ENCODE measurements at regions not wholly inside any gene's neighbourhood (a gene's known extent, or its start where the extent isn't known, plus 50 kb on each side); places are given as distances from the start of the nearest gene placed in this dataset.

DNA sequence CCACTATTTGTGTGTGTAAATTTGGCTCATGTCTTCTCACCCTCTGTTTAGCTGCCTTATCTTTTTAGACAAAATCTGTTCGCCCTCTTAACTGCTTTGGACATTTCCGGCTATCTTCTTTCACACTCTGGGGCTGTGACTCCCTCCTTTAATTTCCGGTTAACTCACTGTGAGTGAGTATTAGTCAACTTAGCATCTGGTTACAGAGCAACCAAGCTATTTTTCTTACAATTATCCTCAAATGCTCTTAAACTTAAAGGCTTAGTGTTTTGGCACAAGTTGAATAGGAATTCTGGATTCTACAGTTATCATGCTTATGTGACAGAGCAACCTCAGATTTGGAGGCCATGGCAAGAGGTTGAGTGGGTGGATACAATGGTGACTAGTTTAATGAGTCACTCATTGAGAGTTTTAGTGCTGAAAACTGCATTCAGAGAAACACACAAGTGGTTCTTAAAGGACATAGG is 177.6 kb upstream of the SEMA3A start:
- DNase-seq: no peak

DNA sequence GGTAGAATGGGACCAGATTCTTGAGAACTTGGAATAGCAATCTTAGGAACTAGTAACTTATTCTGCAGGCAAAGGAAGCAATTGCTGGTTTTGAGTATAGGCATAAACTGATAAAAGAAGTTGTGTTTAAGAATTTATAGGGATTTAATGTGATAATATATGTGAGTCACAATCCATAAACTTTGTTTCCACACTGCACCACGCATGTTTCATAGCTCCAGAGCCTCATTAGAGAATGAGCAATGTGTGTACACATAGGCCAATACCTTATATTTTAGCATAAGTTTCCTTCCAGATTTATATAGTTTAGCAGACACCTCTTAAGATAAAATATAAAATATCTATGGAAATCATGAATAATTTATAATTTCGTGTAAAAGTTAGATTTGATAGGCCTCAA is 175.5 kb upstream of the SEMA3A start:
- no peak for DNase-seq

DNA sequence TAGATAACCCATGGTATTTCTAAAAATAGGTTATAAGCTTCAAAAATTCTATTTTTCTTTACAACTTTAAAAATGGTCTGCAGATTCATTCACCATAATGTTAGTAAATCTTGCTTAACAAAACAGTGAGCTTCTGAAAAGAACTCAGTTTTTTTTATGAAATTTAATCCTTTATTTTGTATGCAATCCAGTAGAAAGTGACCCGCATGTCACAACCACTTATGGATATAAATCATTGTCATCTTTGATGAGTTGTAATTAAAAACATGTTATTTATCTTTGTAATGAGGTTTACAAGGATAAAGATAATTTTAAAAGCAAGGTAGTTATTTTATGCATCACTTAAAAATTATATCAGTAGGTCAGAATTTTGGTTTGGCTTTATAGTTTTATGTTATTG is 173.5 kb upstream of the SEMA3A start:
- DNase-seq: no peak

DNA sequence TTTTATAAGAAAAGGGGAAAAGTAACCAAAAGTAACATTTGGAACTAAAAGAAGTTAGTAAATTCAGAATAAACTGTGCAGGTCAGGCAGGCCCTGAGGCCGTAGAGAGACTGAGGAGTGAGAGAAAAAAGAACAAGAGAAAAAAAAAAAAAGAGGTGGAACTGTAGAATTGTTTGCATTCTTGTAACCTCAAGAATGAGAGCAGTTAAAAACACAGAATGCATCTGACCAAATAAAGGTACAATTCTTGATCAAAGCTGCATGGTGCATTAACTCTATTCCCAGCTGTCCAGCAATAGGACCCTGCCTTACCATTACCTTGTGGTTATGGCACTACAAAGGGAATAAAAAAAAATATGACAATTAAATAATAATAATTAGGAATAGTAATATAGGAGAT is 170.1 kb upstream of the SEMA3A start:
- DNase-seq: no peak

DNA sequence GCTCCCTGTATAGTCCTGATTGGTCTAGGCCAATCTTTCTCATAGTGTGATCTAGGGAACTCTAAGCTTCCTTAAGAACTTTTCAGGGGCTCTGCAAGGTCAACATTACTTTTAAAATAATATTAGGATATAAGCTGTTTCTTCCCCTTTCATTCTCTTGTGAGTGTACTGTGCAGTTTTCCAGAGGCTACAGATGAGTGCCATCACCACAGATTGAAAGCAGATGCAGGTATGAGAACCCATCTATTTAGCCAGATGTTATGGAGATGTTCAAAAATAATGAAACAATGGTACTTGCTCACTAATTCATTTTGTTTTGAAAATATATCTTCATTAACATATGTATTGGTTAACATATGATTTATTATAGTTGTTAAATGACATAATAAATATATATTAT is 169.2 kb upstream of the SEMA3A start:
- no peak for DNase-seq

DNA sequence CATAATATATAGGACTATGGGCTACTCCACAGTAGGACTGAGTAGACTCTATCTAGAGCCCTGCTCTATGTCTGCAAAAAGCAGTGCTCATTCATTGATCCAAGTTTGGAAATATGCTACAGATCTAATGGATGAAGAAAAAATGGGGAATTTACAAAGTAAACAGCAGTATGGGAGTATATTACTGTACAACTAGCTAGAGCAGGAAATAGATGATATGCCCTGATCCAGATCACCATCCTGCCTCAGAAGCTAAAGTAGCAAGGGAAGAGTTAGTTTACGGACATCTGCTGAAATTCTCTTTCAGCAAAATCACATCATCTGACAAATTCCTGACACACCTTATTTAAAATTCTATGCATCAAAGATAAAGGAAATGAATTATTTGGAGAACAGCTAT is 168.2 kb upstream of the SEMA3A start:
- no peak for DNase-seq

DNA sequence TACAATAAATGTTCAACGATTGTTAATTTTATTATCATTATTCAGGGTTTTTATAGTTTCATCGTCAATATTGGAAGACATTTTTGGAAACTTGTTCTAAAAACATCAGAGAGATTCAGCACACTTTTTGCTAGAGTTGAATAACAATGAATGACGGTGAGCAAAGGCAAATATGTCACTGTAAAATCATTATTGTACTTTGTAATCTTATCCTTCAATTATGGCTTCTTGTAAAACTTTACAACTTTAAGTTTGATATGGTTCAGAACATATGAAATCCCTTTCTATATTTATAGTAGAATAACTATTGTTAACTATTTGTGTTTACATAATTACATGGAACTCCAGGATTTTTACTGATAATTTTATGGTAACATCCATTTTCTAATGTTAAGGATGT is 167.8 kb upstream of the SEMA3A start:
- DNase-seq: no peak

DNA sequence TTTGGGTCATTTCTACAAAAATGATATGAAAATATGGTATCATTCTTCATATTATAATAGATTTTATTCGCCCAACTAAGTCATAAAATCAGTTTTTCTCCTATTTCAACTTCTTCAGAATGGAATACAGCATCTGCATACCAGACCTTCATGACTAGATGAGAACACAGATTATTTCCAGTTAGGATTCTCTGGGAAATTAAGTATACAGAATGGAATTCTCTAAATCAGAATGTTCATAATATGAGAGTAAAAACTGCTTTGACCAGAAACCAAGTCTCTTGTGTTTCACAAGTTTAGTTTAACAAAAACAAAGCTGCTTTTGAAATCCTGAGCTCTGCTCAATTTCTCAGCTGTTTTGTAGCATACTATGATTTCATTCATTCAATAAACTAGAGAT is 160.3 kb upstream of the SEMA3A start:
- no peak for DNase-seq

DNA sequence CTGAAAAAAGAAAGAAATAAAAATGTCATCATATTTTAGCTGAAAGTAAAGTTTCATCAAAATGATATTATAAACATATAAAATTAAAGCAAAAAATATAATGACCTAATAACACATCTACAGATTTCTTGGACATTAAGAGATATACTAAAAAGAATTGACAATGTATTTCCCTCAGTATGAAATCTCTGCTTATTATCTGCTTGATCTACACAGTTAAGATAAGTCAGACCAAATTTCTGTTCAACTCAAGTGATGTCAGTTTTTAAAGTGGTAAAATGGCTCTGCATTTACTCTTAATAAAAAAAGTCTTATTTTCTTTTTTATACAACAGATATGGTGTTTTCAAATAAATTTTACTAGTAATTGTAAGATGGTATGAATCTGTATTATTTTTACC is 159.4 kb upstream of the SEMA3A start:
- no peak for DNase-seq

DNA sequence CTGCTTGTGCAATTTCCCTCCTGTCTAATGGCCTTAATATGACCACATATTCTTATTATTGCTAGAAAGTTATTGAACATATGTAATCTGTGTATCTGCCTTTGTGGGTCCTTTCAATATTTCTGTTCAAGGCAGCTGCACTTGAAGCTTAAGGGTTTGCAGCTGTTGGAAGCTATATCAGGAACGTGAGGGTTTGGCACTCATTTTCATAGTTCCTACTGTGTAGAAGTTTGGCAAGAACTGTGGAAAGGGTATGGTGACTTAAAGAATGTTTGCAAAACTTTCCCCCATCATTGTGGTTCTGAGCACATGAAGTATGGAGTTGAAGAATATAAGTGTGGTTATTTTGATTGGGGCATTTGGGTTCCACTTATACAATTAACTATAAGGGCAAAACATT is 144.7 kb upstream of the SEMA3A start:
- no peak for DNase-seq

DNA sequence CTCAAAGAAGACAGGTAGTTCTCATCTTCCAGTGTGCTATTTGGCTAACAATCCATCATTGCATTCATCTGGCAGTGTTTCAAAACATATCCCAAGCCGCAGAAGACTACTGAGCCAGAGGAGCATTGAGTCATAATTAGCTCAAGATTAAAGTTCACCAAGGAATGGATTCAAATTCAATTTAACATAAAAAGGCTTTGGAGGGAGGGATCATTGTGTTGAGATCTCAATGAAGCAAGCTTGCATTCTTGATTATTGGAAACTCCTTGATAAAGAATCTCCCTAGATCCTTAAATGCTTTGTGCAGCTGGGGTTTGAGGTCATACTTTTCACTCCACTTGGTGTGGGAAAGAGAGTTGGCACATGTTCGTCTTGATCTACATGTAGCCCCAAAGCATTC is 142.8 kb upstream of the SEMA3A start:
- DNase-seq: no peak

DNA sequence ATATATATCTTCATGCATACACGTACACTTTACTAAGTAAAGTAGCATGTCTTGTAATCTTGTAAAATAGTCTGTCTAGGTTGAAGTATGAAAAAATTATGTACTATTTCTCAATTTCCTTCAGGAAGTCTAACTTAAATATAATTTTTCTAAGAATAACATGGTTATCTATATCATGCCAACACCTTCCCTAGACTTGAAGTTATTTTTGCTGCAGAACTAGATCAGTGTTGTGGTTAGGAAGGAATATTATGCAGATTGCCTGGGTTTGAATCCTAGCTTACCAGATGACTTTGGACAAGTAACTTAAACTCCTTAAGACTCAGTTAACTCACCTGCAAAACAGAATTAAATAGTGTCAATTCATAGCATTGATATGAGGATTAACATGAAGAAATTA is 142.2 kb upstream of the SEMA3A start:
- DNase-seq: no peak

DNA sequence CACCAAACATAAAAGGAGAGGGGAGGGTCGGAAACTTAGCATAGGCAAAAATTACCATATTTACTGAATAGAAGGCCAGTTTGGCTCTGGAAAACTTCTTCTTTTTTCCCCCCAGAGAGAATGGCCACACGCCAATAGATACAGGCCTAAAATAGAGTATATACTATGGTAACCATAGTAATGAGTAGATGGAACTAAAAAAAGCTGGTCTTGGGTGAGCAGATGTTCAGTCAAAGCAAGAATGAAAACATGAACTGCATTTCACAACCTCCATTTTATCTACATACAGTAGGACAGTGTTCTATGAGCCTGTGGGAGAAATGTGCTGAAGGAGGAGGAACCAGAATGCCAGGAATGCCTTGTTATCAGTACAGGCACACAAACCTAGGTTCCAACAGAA is 141.7 kb upstream of the SEMA3A start:
- DNase-seq: no peak

DNA sequence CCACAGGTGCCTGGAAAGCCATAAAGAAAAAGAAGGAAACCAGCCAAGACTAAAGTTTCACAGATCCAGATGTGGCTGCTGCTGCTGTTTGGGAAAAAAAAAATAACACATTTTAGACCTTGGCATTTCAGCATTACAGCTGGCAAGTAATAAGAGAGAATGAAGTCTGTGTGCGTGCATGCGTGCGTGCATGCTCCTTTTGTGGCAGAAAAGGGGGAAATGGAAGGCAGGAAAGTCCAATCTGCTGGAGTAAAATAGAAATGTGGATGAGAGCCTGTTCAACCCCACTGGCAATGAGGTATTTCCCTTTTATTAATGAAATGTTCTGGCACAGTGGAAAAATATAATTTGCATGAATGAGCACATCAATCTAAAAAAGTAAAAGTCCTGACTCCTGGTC is 137.0 kb upstream of the SEMA3A start:
- DNase-seq: no peak

DNA sequence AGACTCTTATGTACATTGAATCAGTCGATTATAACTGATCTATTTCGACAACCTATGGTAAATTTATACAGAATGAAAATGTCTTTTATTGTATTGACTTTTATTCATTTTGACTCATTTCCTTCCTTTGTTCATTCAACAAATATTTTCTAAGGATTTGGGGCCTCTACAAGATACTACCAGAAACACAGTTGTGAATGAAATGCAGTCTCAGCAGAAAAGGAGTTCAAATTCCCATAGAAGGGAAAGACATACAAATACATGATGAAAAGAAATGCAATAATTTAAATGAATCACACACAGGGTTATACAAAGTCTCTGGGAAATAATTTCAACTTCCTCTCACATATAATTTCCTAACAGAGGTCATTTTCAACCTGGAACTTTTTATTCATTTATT is 134.0 kb upstream of the SEMA3A start:
- no peak for DNase-seq

DNA sequence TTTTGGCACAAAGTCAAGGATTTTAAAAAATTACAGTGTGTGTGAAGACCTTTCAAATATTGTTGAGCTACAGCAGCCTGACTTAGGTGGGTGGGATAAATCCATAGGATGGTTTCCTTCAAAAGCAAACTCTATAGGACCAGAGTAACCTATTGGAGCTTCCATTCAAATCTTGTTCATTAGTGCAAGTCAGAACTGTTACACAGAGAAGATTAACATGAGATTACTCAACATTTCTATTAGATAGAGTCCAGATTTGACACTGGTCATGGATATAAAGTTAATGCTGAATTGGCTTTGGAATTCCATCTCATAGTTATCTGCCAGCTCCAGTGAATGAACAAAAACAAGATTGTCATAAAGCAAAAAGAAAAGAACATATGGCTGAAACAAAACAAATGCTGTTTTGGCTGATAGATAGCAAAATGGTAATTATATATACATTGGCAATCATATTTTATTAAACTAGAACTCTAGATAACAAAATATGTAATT is 129.6 kb upstream of the SEMA3A start:
- no peak for DNase-seq

DNA sequence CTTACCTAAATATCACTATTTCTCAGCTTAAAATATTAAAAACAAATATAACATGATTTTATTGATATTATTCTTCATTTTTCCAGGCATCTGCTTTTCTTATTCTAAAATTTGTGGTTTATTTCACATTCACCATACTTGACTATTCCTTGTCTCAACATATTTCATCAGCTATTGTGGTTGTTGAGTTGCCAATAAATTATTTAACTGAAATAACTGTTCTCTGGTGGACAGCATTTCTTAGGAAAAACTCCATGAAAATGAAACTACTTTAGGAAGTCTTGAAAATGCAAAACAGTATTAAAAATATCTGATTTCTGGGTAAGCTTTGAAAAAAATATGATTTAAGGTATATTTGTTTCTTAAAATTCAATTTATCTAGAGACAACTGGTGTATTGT is 122.9 kb upstream of the SEMA3A start:
- no peak for DNase-seq

DNA sequence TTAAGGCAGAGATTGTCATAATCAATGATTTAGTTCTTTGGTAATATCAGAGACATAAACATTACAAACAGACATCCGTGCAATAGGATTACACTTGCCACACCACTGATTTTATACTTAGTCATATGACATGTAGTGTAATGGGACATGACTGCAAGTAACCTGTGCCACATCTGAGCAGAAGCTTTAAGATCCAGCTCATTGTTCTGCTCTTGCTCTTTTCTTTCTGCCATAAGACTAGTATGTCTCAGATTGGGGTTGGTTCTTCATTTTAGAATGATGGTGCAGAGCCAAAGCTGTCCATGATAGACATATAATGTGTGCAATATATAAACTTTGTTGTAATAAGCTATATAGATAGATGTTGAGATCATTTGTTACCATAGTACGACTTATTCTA is 119.7 kb upstream of the SEMA3A start:
- no peak for DNase-seq

DNA sequence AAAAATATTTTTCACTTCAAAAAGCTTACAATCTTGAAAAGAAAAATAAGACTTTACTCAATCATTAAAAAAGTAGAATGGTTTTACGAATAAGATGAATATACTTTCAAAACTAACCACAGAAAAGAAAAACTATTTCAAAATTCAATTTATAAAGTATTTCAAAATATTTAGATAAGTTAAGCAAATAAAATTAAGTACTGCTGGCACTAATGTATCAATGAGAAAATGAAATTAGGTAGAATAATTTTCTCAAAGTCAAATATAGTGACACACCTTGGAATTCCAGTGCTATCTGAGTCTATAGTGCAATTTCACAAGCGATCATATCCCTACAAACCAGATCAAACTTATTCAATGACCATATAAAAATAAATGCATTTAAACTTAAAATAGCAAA is 109.8 kb upstream of the SEMA3A start:
- DNase-seq: no peak

DNA sequence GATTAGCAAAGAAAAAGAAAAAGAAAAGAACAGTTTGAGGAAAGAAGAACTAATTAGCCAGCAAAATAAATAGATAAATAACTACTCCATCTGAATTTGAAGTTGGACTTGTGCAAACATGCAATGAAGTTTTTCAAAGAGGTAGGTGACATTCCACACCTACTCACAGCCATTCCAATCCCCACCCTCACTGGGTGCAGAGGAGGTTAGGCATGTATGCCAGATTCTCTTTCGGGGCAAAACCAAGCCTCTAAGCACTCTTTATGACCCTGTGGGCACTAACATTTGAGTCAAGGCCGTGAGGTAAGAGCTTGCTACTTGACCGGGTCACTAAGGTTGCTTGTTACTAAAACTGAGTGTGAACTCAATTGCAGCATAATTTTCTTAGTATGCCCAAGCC is 108.4 kb upstream of the SEMA3A start:
- no peak for DNase-seq

DNA sequence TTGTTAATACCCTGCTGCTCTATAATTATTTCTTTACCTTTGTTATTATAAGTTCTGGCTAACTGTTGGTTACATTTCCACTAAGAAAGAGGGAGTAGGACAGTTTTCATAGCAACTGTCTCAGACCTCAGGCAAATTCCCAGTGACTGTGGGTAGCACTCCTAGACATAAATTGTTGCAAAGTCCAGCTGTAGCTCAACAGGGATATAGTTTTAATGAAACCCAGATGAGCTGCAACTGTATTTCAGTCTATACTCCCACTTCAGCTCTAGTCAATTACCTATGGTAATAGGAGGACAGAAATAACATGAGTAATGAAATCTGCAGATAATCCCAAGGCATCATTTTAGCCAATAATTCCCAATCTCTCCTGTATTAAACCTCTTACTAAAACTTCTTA is 103.0 kb upstream of the SEMA3A start:
- no peak for DNase-seq

DNA sequence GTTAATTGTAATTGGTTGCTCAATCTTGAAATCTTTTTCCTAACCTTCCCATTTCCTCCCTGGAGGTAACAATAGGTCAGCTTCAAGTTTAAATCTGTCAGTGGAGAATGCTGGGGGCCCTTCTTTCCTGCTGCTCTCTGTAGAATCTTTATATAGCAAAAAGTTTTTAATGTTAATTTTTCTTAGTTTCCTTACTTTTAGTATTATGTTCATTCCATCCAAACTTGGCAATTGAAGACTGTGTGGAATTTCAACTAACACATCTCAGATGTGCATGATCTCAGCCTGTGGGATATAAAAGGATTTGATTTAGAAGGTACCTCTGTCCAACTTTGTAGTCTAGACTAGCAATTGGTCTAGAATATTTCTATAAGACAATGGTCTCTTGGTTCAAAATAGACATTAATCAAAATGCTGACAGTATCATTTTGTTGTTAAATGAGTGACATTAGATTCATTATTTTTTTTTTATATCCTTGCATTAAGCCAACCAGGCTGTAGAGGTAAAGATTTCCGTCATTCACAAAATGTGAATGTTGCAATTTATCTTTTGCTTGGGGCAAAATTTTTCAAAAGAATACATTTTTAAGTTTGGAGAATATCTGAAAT is 100.4 kb upstream of the SEMA3A start:
- DNase-seq: no peak

DNA sequence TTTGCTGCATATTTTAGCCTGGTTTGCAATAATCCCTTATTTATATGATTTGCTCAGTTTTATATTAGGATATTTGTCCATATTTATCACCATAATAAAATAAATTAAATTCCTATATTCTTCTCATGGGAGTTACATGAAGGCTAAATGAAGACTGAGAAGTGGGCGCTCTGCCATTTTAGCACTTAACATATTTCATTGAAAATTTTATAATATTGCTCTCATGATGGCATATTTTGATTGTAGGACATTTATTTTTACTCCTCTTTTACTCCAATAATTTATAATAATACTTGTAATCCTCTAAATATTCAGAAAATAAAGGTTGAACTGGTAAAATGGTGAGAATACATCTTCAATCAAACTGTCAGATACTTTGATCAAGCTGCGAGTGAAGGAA is 99.8 kb upstream of the SEMA3A start:
- DNase-seq: no peak

DNA sequence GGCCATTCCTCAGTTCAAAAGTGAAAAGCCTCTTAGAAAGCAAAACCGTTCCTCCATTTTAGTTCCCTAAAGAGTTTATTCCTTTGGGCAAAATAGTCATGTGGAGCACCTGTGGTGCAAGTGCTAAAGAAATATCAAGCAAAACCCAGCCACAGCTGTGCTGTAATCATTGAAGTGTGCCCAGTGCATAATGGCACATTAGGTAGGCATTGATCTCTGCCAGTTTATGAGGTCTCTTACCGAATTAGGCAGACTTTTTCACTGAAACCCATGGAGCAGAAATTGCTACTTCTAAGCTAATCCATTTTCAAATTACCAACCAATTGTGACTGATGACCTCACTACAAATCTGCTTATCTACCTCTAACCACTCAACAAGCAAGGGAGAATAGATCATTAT is 97.2 kb upstream of the SEMA3A start:
- no peak for DNase-seq

DNA sequence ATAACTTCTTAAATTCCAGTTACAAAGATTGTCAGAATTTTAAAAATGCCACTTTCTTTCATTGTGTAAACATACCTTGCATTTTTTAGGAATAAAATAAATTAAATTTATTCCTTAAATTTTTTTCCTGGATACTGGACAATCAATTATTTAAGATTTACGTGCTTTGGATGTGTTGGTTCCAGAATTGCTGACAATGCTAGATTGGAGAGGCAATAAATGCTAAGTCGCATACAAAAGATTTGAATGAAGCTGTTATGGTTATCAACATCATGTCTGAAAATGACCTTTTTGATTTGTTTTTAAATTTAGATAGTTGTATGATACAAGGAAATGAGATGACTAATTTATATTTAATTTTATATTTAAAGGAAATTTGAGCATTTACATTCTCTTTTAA is 89.2 kb upstream of the SEMA3A start:
- DNase-seq: no peak

DNA sequence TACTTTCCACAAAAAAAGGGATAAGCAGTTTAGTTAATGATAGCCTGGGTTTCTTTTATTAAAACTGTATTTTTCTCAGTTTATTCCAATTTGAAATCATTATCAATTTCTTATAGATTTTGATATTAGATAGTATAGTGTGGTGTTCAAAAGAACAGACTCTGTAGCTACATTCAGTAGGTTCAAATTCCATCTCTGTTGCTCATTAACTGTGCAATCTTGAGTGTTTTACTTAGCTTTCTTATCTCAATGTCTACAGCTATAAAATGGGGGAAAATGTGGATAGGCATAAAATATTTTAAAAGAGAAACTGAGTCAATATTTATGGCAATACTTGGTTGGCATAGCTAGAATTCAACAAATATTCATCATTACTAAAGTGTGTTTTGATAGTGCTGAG is 86.9 kb upstream of the SEMA3A start:
- DNase-seq: no peak

All from SHP77 treated with DMSO at 0.1 percent for 48 hours (cell line).